AG09319 (cell line): ENCODE measurements at regions not wholly inside any gene's neighbourhood (a gene's known extent, or its start where the extent isn't known, plus 50 kb on each side); places are given as distances from the start of the nearest gene placed in this dataset.

ENCODE experiments used
- DNase-seq: peaks from one replicate; pipeline ENCODE4 v3.0.0-alpha.2; 2010; ENCODE audit warnings: low read depth; ENCODE audit errors: extremely low read depth
- TF ChIP-seq, protein P1 (sequence below): IDR thresholded peaks from 2 replicates; pipeline ENCODE4 v1.5.1; 2011; ENCODE audit warnings: low read depth, mild to moderate bottlenecking, inconsistent platforms, low read length, moderate library complexity

DNA sequence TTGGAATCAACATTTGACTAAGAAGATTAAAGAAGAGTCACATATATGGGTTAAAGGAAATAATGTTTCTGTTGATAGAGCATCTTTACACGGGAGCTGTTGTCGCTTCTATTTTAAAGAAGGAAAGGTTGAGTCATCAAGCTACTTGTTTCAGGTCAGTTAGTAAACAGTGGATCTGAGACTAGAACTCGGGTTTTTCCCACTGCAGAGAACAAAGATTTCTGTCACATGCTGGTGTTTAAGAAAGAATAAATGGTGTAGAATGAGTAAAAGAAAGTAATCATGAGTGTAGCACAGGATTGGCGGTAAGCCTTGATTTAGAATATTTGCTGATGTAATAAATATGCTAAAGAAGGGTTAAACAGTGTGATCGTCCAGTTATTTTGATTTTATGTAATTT lies 455.5 kb downstream of the AEBP2 start:
- TF ChIP-seq, protein P1, sequence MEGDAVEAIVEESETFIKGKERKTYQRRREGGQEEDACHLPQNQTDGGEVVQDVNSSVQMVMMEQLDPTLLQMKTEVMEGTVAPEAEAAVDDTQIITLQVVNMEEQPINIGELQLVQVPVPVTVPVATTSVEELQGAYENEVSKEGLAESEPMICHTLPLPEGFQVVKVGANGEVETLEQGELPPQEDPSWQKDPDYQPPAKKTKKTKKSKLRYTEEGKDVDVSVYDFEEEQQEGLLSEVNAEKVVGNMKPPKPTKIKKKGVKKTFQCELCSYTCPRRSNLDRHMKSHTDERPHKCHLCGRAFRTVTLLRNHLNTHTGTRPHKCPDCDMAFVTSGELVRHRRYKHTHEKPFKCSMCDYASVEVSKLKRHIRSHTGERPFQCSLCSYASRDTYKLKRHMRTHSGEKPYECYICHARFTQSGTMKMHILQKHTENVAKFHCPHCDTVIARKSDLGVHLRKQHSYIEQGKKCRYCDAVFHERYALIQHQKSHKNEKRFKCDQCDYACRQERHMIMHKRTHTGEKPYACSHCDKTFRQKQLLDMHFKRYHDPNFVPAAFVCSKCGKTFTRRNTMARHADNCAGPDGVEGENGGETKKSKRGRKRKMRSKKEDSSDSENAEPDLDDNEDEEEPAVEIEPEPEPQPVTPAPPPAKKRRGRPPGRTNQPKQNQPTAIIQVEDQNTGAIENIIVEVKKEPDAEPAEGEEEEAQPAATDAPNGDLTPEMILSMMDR, result no peak
- no peak for DNase-seq

- DNase-seq, result no peak
- TF ChIP-seq, protein P1, result no peak
These were observed 456.1 kb downstream of the AEBP2 start for GRCh38 chr12:19895246-19896020.

DNA sequence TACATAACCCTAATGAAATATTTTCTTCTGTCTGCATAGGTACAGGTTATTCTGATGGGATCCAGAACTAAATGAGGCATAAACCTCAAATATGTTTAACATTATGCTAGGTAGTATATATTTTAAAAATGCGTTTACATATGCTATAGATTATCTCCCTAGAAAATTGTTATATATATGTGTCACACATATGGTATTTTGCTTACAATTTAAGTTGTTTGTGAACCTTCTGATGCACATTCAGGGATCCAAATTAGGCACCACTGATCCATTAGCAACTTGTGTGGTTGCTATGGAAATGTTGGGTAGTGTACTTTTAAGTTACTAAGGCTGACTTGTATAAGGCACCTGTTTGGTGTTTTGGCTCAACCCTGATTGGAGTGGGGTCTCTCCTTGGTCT lies 456.7 kb downstream of the AEBP2 start:
- TF ChIP-seq, protein P1, result no peak
- DNase-seq, result no peak

DNA sequence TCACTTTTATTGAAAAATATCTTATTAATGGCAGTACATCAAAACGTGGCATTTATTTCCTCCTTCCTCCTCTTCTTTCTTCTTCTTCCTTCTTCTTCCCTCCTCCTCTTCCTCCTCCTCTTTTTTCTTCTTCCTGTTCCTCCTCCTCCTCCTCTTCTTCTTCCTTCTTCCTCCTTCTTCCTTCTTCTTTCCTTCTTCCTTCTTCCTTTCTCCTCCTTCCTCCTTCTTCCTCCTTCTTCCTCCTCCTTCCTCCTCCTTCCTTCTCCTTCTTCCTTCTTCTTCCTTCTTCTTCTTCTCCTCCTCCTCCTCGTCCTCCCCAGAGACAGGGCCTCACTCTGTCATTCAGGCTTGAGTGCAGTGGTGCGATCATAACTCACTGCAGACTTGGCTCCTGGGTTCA lies 457.2 kb downstream of the AEBP2 start:
- TF ChIP-seq, protein P1, result no peak
- DNase-seq, result no peak

GRCh38 chr12:19897900-19898408 lies 458.7 kb downstream of the AEBP2 start:
- TF ChIP-seq, protein P1, result no peak
- DNase-seq, result no peak

- no peak for DNase-seq
- TF ChIP-seq, protein P1, result no peak
These were observed 462.5 kb downstream of the AEBP2 start for GRCh38 chr12:19901841-19902240.

DNA sequence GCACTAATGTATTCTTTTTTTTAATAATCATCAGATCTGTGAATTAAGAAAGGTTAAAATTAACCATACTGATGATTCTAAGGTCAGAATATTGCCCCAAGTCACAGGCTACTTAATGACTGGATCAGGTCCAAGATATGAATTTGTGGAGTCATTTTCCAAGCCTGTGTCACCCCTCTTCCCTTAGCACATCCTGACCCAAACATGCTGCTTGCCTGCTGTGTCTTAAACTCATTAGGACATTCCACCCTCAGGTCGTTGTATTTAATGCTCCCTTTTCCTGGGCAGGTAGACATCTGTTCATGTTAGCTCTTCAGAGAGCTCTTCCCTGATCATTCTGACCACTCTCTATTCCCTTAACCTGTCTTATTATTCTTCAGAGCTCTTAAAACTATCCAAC lies 463.5 kb upstream of the PDE3A start:
- DNase-seq, result no peak
- TF ChIP-seq, protein P1, result no peak
